PC-3 (cell line): ENCODE measurements at regions not wholly inside any gene's neighbourhood (a gene's known extent, or its start where the extent isn't known, plus 50 kb on each side); places are given as distances from the start of the nearest gene placed in this dataset.

Source experiments
- ATAC-seq: fragments of 200-7000 bp; cut with Tn5 transposase; 2 replicates; pipeline ENCODE4 v1.9.1; 2020; ENCODE audit warnings: mild to moderate bottlenecking, moderate library complexity
- BruUV-seq: library from RNA; stranded (reverse); fragments of 400-500 nt; replicated peaks from 2 replicates; lab custom pipeline; 2021; lab: Mats Ljungman, UMichigan
- CTCF ChIA-PET: fragments of 300-600 bp; sonication (Branson Sonifier 250); formaldehyde crosslinking; loops from one replicate; lab custom pipeline; 2022; ENCODE audit warnings: antibody characterized with exemption; lab: Charles Lee
- POLR2A ChIA-PET: fragments of 300-600 bp; sonication (Branson Sonifier 250); formaldehyde crosslinking; loops from one replicate; lab custom pipeline; 2022; ENCODE audit warnings: antibody characterized with exemption; ENCODE audit not compliant: unreplicated experiment; lab: Charles Lee
- DNase-seq: peaks from one replicate; pipeline ENCODE4 v3.0.0-alpha.2; 2015
- H2AFZ ChIP-seq: fragments of 300-600 bp; sonication (generic); 2 replicates; pipeline ENCODE4 v1.6.0; 2016; ENCODE audit warnings: antibody characterized with exemption, low read length
- H3F3A ChIP-seq: fragments of 300-600 bp; sonication (generic); one replicate; pipeline ENCODE4 v1.6.0; 2017; ENCODE audit warnings: antibody characterized with exemption, low read length, control low read depth, mild to moderate bottlenecking; ENCODE audit not compliant: unreplicated experiment
- H3K27ac ChIP-seq: fragments of 300-600 bp; sonication (generic); 2 replicates; pipeline ENCODE4 v1.5.1; 2016; ENCODE audit warnings: mild to moderate bottlenecking, low read length
- H3K27me3 ChIP-seq: fragments of 300-600 bp; sonication (generic); 2 replicates; pipeline ENCODE4 v1.6.1; 2016; ENCODE audit warnings: low read length, mixed read lengths
- H3K36me3 ChIP-seq: fragments of 300-600 bp; sonication (generic); 2 replicates; pipeline ENCODE4 v1.6.1; 2016; ENCODE audit warnings: low read depth, mixed run types, low read length, mixed read lengths
- H3K4me1 ChIP-seq: fragments of 300-600 bp; sonication (generic); 2 replicates; pipeline ENCODE4 v1.5.1; 2016; ENCODE audit warnings: low read length; ENCODE audit not compliant: insufficient read depth
- H3K4me2 ChIP-seq: fragments of 300-600 bp; sonication (generic); 2 replicates; pipeline ENCODE4 v1.6.0; 2016; ENCODE audit warnings: low read length
- H3K4me3 ChIP-seq: fragments of 300-600 bp; sonication (generic); 2 replicates; pipeline ENCODE4 v1.5.1; 2016; ENCODE audit warnings: mild to moderate bottlenecking, low read length, mixed read lengths
- H3K79me2 ChIP-seq: fragments of 300-600 bp; sonication (generic); 2 replicates; pipeline ENCODE4 v1.6.1; 2017; ENCODE audit warnings: low read length, mixed read lengths
- H3K9ac ChIP-seq: fragments of 300-600 bp; sonication (generic); 2 replicates; pipeline ENCODE4 v1.6.0; 2016; ENCODE audit warnings: mild to moderate bottlenecking, low read length
- H3K9me2 ChIP-seq: fragments of 300-600 bp; sonication (generic); replicated peaks from 2 replicates; pipeline ENCODE4 v1.6.1; 2016; ENCODE audit warnings: mixed run types, low read length, mixed read lengths
- H3K9me3 ChIP-seq: fragments of 300-600 bp; sonication (generic); 2 replicates; pipeline ENCODE4 v1.6.1; 2016; ENCODE audit warnings: low read length, mixed read lengths
- H4K20me1 ChIP-seq: fragments of 300-600 bp; sonication (generic); 2 replicates; pipeline ENCODE4 v1.6.1; 2016; ENCODE audit warnings: low read length, mixed read lengths
- CTCF ChIP-seq: fragments of 300-600 bp; sonication (generic); conservative IDR thresholded peaks from 2 replicates; pipeline ENCODE4 v1.5.1; 2017; ENCODE audit warnings: antibody characterized with exemption, low read depth, mild to moderate bottlenecking, low read length
- EZH2 ChIP-seq: fragments of 300-600 bp; sonication (generic); IDR thresholded peaks from one replicate; pipeline ENCODE4 v1.6.1; 2017; ENCODE audit warnings: antibody characterized with exemption, mild to moderate bottlenecking, low read length; ENCODE audit not compliant: unreplicated experiment
- EZH2phosphoT487 ChIP-seq: fragments of 300-600 bp; sonication (generic); IDR thresholded peaks from 2 replicates; pipeline ENCODE4 v1.6.1; 2018; ENCODE audit warnings: mild to moderate bottlenecking, antibody characterized with exemption, low read length, borderline replicate concordance
- intact Hi-C: fragments of 100-400 bp; cut with micrococcal nuclease; formaldehyde crosslinking; loops from 2 replicates; pipeline ENCODE4 v1.9.0; 2023

GRCh38 chr4:127463883-127464282, 168.9 kb upstream of the INTU start:
- BruUV-seq = no TSS peak
- no peak for TF ChIP-seq CTCF
- no peak for TF ChIP-seq EZH2phosphoT487
- TF ChIP-seq EZH2 = no peak
- intact Hi-C loops = no loop called here
- Histone ChIP-seq H3K27ac (no peak overlapping the region), H4K20me1 (no peaks in the 10 kb centered on the region), H2AFZ (no peak overlapping the region), H3K27me3 (no peaks in the 10 kb centered on the region), H3F3A (no peaks in the 10 kb centered on the region), H3K79me2 (no peaks in the 10 kb centered on the region), H3K4me3 (no peak overlapping the region), H3K9me2 (no peaks in the 10 kb centered on the region), H3K9ac (no peak overlapping the region), H3K4me1 (no peaks in the 10 kb centered on the region), H3K36me3 (no peaks in the 10 kb centered on the region), H3K9me3 (no peaks in the 10 kb centered on the region), H3K4me2 (no peak overlapping the region)
- DNase-seq (no peak), ATAC-seq (no peak)
- ChIA-PET CTCF (interaction anchor here (0.6 kb wide), 1 partner anchor 860 kb away, joined by 3 read pairs; no protein-coding TSS in a partner anchor), POLR2A (no interaction called here)

GRCh38 chr4:127469542-127469941, 163.2 kb upstream of the INTU start:
- no peak for DNase-seq
- no peaks in the 10 kb centered on the region for H3K9me2 ChIP-seq
- no peak overlapping the region for H2AFZ ChIP-seq
- no TSS peak for BruUV-seq
- no peaks in the 10 kb centered on the region for H3F3A ChIP-seq
- TF ChIP-seq CTCF (no peak), EZH2 (no peak), EZH2phosphoT487 (no peak)
- ChIA-PET CTCF (no interaction called here), POLR2A (no interaction called here)
- no peaks in the 10 kb centered on the region for H3K9me3 ChIP-seq
- no peaks in the 10 kb centered on the region for H3K27me3 ChIP-seq
- intact Hi-C loops = no loop called here
- no peaks in the 10 kb centered on the region for H4K20me1 ChIP-seq
- no peaks in the 10 kb centered on the region for H3K4me1 ChIP-seq
- H3K4me3 ChIP-seq = no peak overlapping the region
- no peak for ATAC-seq
- no peak overlapping the region for H3K9ac ChIP-seq
- no peak overlapping the region for H3K27ac ChIP-seq
- H3K36me3 ChIP-seq = no peaks in the 10 kb centered on the region
- no peaks in the 10 kb centered on the region for H3K79me2 ChIP-seq
- no peak overlapping the region for H3K4me2 ChIP-seq

- CTCF ChIA-PET = no interaction called here
Measured at GRCh38 chr4:127469959-127470809, 162.6 kb upstream of the INTU start.

More at GRCh38 chr4:127469959-127470809, 162.6 kb upstream of the INTU start:
- Histone ChIP-seq H3F3A (no peaks in the 10 kb centered on the region), H3K9me3 (no peaks in the 10 kb centered on the region), H3K79me2 (no peaks in the 10 kb centered on the region), H3K36me3 (no peaks in the 10 kb centered on the region), H3K9me2 (no peaks in the 10 kb centered on the region), H3K4me2 (no peak overlapping the region), H2AFZ (no peak overlapping the region), H3K4me1 (no peaks in the 10 kb centered on the region), H3K27ac (no peak overlapping the region), H4K20me1 (no peaks in the 10 kb centered on the region), H3K4me3 (no peak overlapping the region), H3K9ac (no peak overlapping the region), H3K27me3 (no peaks in the 10 kb centered on the region)
- DNase-seq (no peak), ATAC-seq (no peak)
- POLR2A ChIA-PET = no interaction called here
- no TSS peak for BruUV-seq
- TF ChIP-seq EZH2 (no peak), EZH2phosphoT487 (no peak), CTCF (no peak)
- intact Hi-C loops = no loop called here
